Tibial nerve (tissue), 4 donors: ENCODE measurements at regions not wholly inside any gene's neighbourhood (a gene's known extent, or its start where the extent isn't known, plus 50 kb on each side); places are given as distances from the start of the nearest gene placed in this dataset.
"Not testable (repeated sequence)": the region's sequence is repeated elsewhere in the genome, so short reads cannot be mapped to it uniquely, and the experiment has no call there.

Source experiments
- DNase-seq, 2 donors: peaks; one replicate each; pipeline ENCODE4 v3.0.0-alpha.2; 2019; ENCODE audit warnings: low spot score in 2 of 2
- H3K27ac ChIP-seq, 4 donors: fragments of 200-600 bp; sonication (generic) in 3 of 4; one replicate each; pipeline ENCODE4 v1.5.1; 2017 to 2019; ENCODE audit warnings: mild to moderate bottlenecking in 1 of 4
- H3K27me3 ChIP-seq, 2 donors: fragments of 200-600 bp; sonication (generic) in 1 of 2; one replicate each; pipeline versions ENCODE4 v1.5.1 to v1.6.0; 2017 to 2019
- H3K36me3 ChIP-seq, 3 donors: fragments of 200-600 bp; sonication (generic); one replicate each; pipeline ENCODE4 v1.5.1; 2018 to 2019
- H3K4me1 ChIP-seq, 4 donors: fragments of 200-600 bp; sonication (generic) in 3 of 4; one replicate each; pipeline ENCODE4 v1.5.1; 2017 to 2019
- H3K4me3 ChIP-seq, 4 donors: fragments of 200-600 bp; sonication (generic) in 3 of 4; one replicate each; pipeline ENCODE4 v1.5.1; 2017 to 2019; ENCODE audit warnings: mild to moderate bottlenecking in 1 of 4, moderate library complexity in 1 of 4
- H3K9me3 ChIP-seq, 4 donors: fragments of 200-600 bp; sonication (generic) in 3 of 4; one replicate each; pipeline ENCODE4 v1.5.1; 2017 to 2019
- CTCF ChIP-seq, 5 experiments: fragments of 200-600 bp in 3 of 5; fragments of 450-650 bp in 2 of 5; sonication (generic) in 3 of 5; IDR thresholded peaks; one replicate each; pipeline ENCODE4 v1.5.1; 2016 to 2019; ENCODE audit warnings: antibody characterized with exemption in 5 of 5, mild to moderate bottlenecking in 3 of 5, moderate library complexity in 2 of 5
- EP300 ChIP-seq, 2 donors: sonication (generic); formaldehyde crosslinking; IDR thresholded peaks; one replicate each; pipeline ENCODE4 v1.6.1; 2017; ENCODE audit warnings: antibody characterized with exemption in 2 of 2, mild to moderate bottlenecking in 1 of 2
- POLR2A ChIP-seq, 2 donors: fragments of 450-650 bp; IDR thresholded peaks; one replicate each; pipeline ENCODE4 v1.6.1; 2017; ENCODE audit warnings: antibody characterized with exemption in 2 of 2, mild to moderate bottlenecking in 2 of 2, moderate library complexity in 2 of 2
- WGBS, 2 donors: methylation state at CpG; one replicate each; pipeline ENCODE4 v1.1.5; 2018; 5-methylcytosine and 5-hydroxymethylcytosine counted together

- Histone ChIP-seq H3K27me3 (peaks cover 0 to 12% of the 10 kb centered on the region in 2 donors), H3K36me3 (no peaks in the 10 kb centered on the region), H3K9me3 (no peaks in the 10 kb centered on the region), H3K4me1 (peaks cover 0 to 12% (median 0%) of the 10 kb centered on the region in 4 donors), H3K27ac (no peak overlapping the region), H3K4me3 (no peak overlapping the region)
- 52 to 57% methylated on average over 9 of the region's 9 CpGs for WGBS, 2 donors
- TF ChIP-seq CTCF (IDR thresholded peaks at IDR 0.05) (no peak), EP300 (IDR thresholded peaks at IDR 0.05) (no peak), POLR2A (IDR thresholded peaks at IDR 0.05) (no peak)
- DNase-seq, result no peak
These were observed 82.3 kb downstream of the GPX5 start for GRCh38 chr6:28607990-28608389.

- 87 to 93% methylated on average over 3 of the region's 3 CpGs for WGBS, 2 donors
- DNase-seq, result no peak
- Histone ChIP-seq H3K9me3 (no peaks in the 10 kb centered on the region), H3K27me3 (peaks cover 0 to 8% of the 10 kb centered on the region in 2 donors), H3K36me3 (no peaks in the 10 kb centered on the region), H3K27ac (no peak overlapping the region), H3K4me1 (peaks cover 0 to 12% (median 0%) of the 10 kb centered on the region in 4 donors), H3K4me3 (no peak overlapping the region)
- TF ChIP-seq CTCF (IDR thresholded peaks at IDR 0.05), result no peak
These were observed 84.0 kb downstream of the GPX5 start for GRCh38 chr6:28609672-28610071.

- TF ChIP-seq CTCF (IDR thresholded peaks at IDR 0.05) (no peak), POLR2A (IDR thresholded peaks at IDR 0.05) (no peak), EP300 (IDR thresholded peaks at IDR 0.05) (no peak)
- peaks cover 0 to 8% (median 0%) of the 10 kb centered on the region in 4 donors for H3K9me3 ChIP-seq
- no peak overlapping the region for H3K4me3 ChIP-seq
- no peaks in the 10 kb centered on the region for H3K36me3 ChIP-seq
- DNase-seq, result no peak
- 76 to 84% methylated on average over 7 of the region's 7 CpGs for WGBS, 2 donors
- H3K4me1 ChIP-seq, result no peaks in the 10 kb centered on the region
- peaks cover 0 to 48% of the 10 kb centered on the region in 2 donors for H3K27me3 ChIP-seq
- H3K27ac ChIP-seq, result no peak overlapping the region
These were observed 89.9 kb downstream of the GPX5 start for GRCh38 chr6:28615616-28615954.

- WGBS, 2 donors, result 30 to 44% methylated on average over 52 of the region's 52 CpGs
- Histone ChIP-seq H3K27ac (no peak overlapping the region), H3K36me3 (no peaks in the 10 kb centered on the region), H3K4me1 (no peaks in the 10 kb centered on the region), H3K9me3 (peaks cover 0 to 8% (median 0%) of the 10 kb centered on the region in 4 donors), H3K4me3 (no peak overlapping the region), H3K27me3 (peaks cover 0 to 48% of the 10 kb centered on the region in 2 donors)
- no peak for DNase-seq
- TF ChIP-seq EP300 (IDR thresholded peaks at IDR 0.05) (no peak), CTCF (IDR thresholded peaks at IDR 0.05) (no peak), POLR2A (IDR thresholded peaks at IDR 0.05) (no peak)
These were observed 90.5 kb downstream of the GPX5 start for GRCh38 chr6:28615955-28616747.

DNA sequence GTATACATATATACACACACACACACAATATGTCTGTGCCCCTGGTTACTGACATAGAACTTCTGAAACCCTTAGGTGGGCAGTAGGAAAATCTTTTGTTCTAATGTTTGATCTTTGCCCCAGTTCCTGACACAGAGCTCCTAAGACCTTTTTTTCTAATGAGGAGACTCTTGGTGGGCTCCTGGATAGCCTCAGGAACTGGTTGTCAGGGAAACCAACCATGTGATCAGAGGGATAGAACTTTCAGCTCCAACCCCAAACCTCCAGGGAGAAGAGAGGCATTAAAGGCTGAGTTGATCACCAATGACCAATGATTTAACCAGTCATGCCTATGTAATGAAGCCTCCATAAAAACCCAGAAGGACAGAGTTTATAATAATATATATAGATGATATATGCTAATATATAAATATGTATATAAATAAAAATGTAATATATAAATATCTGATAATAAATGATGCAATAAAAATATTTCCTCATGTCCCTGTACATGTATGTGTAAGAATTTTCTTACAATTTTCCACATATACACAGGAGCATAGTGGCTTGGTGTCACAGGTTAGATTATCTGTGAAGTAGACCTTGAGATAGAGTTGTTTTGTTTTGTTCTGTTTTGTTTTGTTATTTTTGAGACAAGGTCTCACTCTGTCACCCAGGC, 93.3 kb downstream of the GPX5 start:
- H3K9me3 ChIP-seq, result peaks cover 0 to 8% (median 0%) of the 10 kb centered on the region in 4 donors
- no peak overlapping the region for H3K27ac ChIP-seq
- H3K4me3 ChIP-seq, result no peak overlapping the region
- H3K4me1 ChIP-seq, result no peaks in the 10 kb centered on the region
- no peaks in the 10 kb centered on the region for H3K36me3 ChIP-seq
- DNase-seq, result no peak
- H3K27me3 ChIP-seq, result peaks cover 0 to 48% of the 10 kb centered on the region in 2 donors
- TF ChIP-seq EP300 (IDR thresholded peaks at IDR 0.05) (no peak), CTCF (IDR thresholded peaks at IDR 0.05) (no peak), POLR2A (IDR thresholded peaks at IDR 0.05) (no peak)

- not testable (repeated sequence) for H3K4me3 ChIP-seq
- WGBS, 2 donors, result 29 to 52% methylated on average over 21 of the region's 22 CpGs
These were observed 95.6 kb downstream of the GPX5 start for GRCh38 chr6:28621268-28621667.

DNA sequence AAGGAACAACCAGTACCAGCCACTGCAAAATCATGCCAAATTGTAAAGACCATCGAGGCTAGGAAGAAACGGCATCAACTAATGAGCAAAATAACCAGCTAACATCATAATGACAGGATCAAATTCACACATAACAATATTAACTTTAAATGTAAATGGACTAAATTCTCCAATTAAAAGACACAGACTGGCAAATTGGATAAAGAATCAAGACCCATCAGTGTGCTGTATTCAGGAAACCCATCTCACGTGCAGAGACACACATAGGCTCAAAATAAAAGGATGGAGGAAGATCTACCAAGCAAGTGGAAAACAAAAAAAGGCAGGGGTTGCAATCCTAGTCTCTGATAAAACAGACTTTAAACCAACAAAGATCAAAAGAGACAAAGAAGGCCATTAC, 97.6 kb downstream of the GPX5 start:
- H3K27me3 ChIP-seq, result peaks cover 0 to 21% of the 10 kb centered on the region in 2 donors
- H3K36me3 ChIP-seq, H3K9me3 ChIP-seq, DNase-seq, H3K4me1 ChIP-seq, H3K27ac ChIP-seq, H3K4me3 ChIP-seq: not testable (repeated sequence)
- 87 to 96% methylated on average over 3 of the region's 3 CpGs for WGBS, 2 donors

More at GRCh38 chr6:28621268-28621667, 95.6 kb downstream of the GPX5 start:
- peaks cover 0 to 38% of the 10 kb centered on the region in 2 donors for H3K27me3 ChIP-seq
- not testable (repeated sequence) for H3K4me1 ChIP-seq, H3K9me3 ChIP-seq, H3K27ac ChIP-seq, H3K36me3 ChIP-seq, DNase-seq

DNA sequence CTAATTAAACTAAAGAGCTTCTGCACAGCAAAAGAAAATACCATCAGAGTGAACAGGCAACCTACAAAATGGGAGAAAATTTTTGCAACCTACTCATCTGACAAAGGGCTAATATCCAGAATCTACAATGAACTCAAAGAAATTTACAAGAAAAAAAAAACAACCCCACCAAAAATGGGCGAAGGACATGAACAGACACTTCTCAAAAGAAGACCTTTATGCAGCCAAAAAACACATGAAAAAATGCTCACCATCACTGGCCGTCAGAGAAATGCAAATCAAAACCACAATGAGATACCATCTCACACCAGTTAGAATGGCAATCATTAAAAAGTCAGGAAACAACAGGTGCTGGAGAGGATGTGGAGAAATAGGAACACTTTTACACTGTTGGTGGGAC, 100.7 kb downstream of the GPX5 start:
- not testable (repeated sequence) for DNase-seq, H3K4me1 ChIP-seq, H3K36me3 ChIP-seq, H3K27me3 ChIP-seq, H3K27ac ChIP-seq, H3K4me3 ChIP-seq, H3K9me3 ChIP-seq
- WGBS, 2 donors, result 63 to 79% methylated on average over 2 of the region's 2 CpGs
